Adrenal gland (tissue), 9 donors: ENCODE measurements at regions not wholly inside any gene's neighbourhood (a gene's known extent, or its start where the extent isn't known, plus 50 kb on each side); places are given as distances from the start of the nearest gene placed in this dataset.

ENCODE experiments used
- DNase-seq, 7 donors: peaks; one replicate each; pipeline ENCODE4 v3.0.0-alpha.2; 2019 to 2020
- H3K27ac ChIP-seq, 5 donors: fragments of 200-600 bp; sonication (generic) in 4 of 5; 1 replicate in 3 of 5; 2 replicates in 2 of 5; pipeline versions ENCODE4 v1.5.1 to v1.8.0; 2016 to 2020; ENCODE audit warnings: mild to moderate bottlenecking in 1 of 5
- H3K27me3 ChIP-seq: fragments of 200-600 bp; 2 replicates; pipeline ENCODE4 v1.8.0; 2021
- H3K36me3 ChIP-seq, 2 donors: fragments of 200-600 bp; replicated peaks in 1 of 2; 1 replicate in 1 of 2; 2 replicates in 1 of 2; pipeline versions ENCODE4 v1.5.1 to v1.8.0; 2018 to 2022
- H3K4me1 ChIP-seq, 2 donors: fragments of 200-600 bp; replicated peaks in 1 of 2; 1 replicate in 1 of 2; 2 replicates in 1 of 2; pipeline versions ENCODE4 v1.5.1 to v1.8.0; 2018 to 2021
- H3K4me3 ChIP-seq, 4 donors: fragments of 200-600 bp; sonication (generic) in 3 of 4; one replicate each; pipeline ENCODE4 v1.5.1; 2016 to 2018
- H3K9me3 ChIP-seq, 3 donors: fragments of 200-600 bp; sonication (generic) in 1 of 3; replicated peaks in 1 of 3; 1 replicate in 2 of 3; 2 replicates in 1 of 3; pipeline versions ENCODE4 v1.5.1 to v1.8.0; 2016 to 2021
- CTCF ChIP-seq, 6 experiments: fragments of 450-650 bp in 4 of 6; fragments of 200-600 bp in 2 of 6; sonication (generic) in 1 of 6; IDR thresholded peaks; 1 replicate in 5 of 6; 2 replicates in 1 of 6; pipeline versions ENCODE4 v1.5.1 to v1.8.0; 2016 to 2021; ENCODE audit warnings: antibody characterized with exemption in 6 of 6, mild to moderate bottlenecking in 2 of 6, moderate library complexity in 1 of 6
- POLR2A ChIP-seq, 2 donors: fragments of 450-650 bp; IDR thresholded peaks; one replicate each; pipeline ENCODE4 v1.6.1; 2017; ENCODE audit warnings: antibody characterized with exemption in 2 of 2, mild to moderate bottlenecking in 2 of 2, moderate library complexity in 1 of 2
- WGBS, 4 donors: extraction: QIAGEN DNeasy Blood & Tissue Kit in 2 of 4; methylation state at CpG; one replicate each; pipeline versions ENCODE4 v1.1.5 to v1.1.7; 2013 to 2017; 5-methylcytosine and 5-hydroxymethylcytosine counted together
- intact Hi-C, 2 donors: fragments of 100-400 bp; cut with DNase I; formaldehyde crosslinking; loops; one replicate each; pipeline versions ENCODE4 v1.14.1 to v1.15.0; 2022 to 2023
- donor health status: healthy with polysubstance abuse.
- donor health status: Bipolar disorder and iron deficiency.
- donor health status: DM: yes; HTN: yes; CAD: no.
- donor health status: DM: no; HTN: no; CAD: no.
- donor health status: DM: no; HTN: no; CAD: no.

- no peaks in the 10 kb centered on the region for H3K36me3 ChIP-seq
- DNase-seq = no peak
- intact Hi-C loops = no loop called here
- peaks cover 0 to 6% of the 10 kb centered on the region in 2 donors for H3K4me1 ChIP-seq
- TF ChIP-seq CTCF (IDR thresholded peaks at IDR 0.05) (no peak), POLR2A (IDR thresholded peaks at IDR 0.05) (no peak)
- no peak overlapping the region for H3K4me3 ChIP-seq
- no peaks in the 10 kb centered on the region for H3K27me3 ChIP-seq
- no peak overlapping the region for H3K27ac ChIP-seq
- WGBS, 4 donors = 42 to 65% (median 57%) methylated on average over 1 of the region's 1 CpG
- no peaks in the 10 kb centered on the region for H3K9me3 ChIP-seq
These were observed 243.9 kb downstream of the HAO1 start for GRCh38 chr20:7696311-7696710.

GRCh38 chr20:7702141-7702540 lies 238.1 kb downstream of the HAO1 start:
- Histone ChIP-seq H3K27ac (no peak overlapping the region), H3K36me3 (no peaks in the 10 kb centered on the region), H3K27me3 (no peaks in the 10 kb centered on the region), H3K9me3 (no peaks in the 10 kb centered on the region), H3K4me1 (no peaks in the 10 kb centered on the region), H3K4me3 (no peak overlapping the region)
- intact Hi-C loops = no loop called here
- WGBS, 4 donors = 84 to 100% (median 91%) methylated on average over 2 of the region's 2 CpGs
- no peak for DNase-seq
- no peak for TF ChIP-seq POLR2A (IDR thresholded peaks at IDR 0.05)
- no peak for TF ChIP-seq CTCF (IDR thresholded peaks at IDR 0.05)

GRCh38 chr20:7703551-7703961 lies 236.7 kb downstream of the HAO1 start:
- Histone ChIP-seq H3K4me3 (no peak overlapping the region), H3K27ac (no peak overlapping the region), H3K4me1 (no peaks in the 10 kb centered on the region), H3K36me3 (no peaks in the 10 kb centered on the region), H3K27me3 (no peaks in the 10 kb centered on the region), H3K9me3 (no peaks in the 10 kb centered on the region)
- DNase-seq = no peak
- TF ChIP-seq POLR2A (IDR thresholded peaks at IDR 0.05) (no peak), CTCF (IDR thresholded peaks at IDR 0.05) (no peak)
- intact Hi-C loops = no loop called here
- 77 to 82% (median 78%) methylated on average over 4 of the region's 4 CpGs for WGBS, 4 donors

- intact Hi-C loops = no loop called here
- WGBS, 4 donors = 69 to 77% (median 73%) methylated on average over 2 of the region's 2 CpGs
- DNase-seq = no peak
These were observed 236.3 kb downstream of the HAO1 start for GRCh38 chr20:7703996-7704395.

More at GRCh38 chr20:7703996-7704395, 236.3 kb downstream of the HAO1 start:
- Histone ChIP-seq H3K4me3 (no peak overlapping the region), H3K27me3 (no peaks in the 10 kb centered on the region), H3K27ac (no peak overlapping the region), H3K9me3 (no peaks in the 10 kb centered on the region), H3K36me3 (no peaks in the 10 kb centered on the region), H3K4me1 (no peaks in the 10 kb centered on the region)
- no peak for TF ChIP-seq POLR2A (IDR thresholded peaks at IDR 0.05)
- no peak for TF ChIP-seq CTCF (IDR thresholded peaks at IDR 0.05)
